Esophagus muscularis mucosa (tissue), 3 donors: ENCODE measurements at regions not wholly inside any gene's neighbourhood (a gene's known extent, or its start where the extent isn't known, plus 50 kb on each side); places are given as distances from the start of the nearest gene placed in this dataset.

Experiments
- EP300 ChIP-seq: sonication (generic); formaldehyde crosslinking; IDR thresholded peaks from one replicate; pipeline ENCODE4 v1.6.1; 2017; ENCODE audit warnings: antibody characterized with exemption
- TF ChIP-seq, protein P1 (sequence below), 3 experiments: fragments of 200-600 bp in 2 of 3; fragments of 450-650 bp in 1 of 3; sonication (generic) in 2 of 3; IDR thresholded peaks; one replicate each; pipeline ENCODE4 v1.5.1; 2017 to 2019; ENCODE audit warnings: antibody characterized with exemption in 3 of 3, mild to moderate bottlenecking in 2 of 3, moderate library complexity in 1 of 3

GRCh38 chr14:37729218-37729617 is 133.8 kb downstream of the TTC6 start:
- TF ChIP-seq, protein P1, sequence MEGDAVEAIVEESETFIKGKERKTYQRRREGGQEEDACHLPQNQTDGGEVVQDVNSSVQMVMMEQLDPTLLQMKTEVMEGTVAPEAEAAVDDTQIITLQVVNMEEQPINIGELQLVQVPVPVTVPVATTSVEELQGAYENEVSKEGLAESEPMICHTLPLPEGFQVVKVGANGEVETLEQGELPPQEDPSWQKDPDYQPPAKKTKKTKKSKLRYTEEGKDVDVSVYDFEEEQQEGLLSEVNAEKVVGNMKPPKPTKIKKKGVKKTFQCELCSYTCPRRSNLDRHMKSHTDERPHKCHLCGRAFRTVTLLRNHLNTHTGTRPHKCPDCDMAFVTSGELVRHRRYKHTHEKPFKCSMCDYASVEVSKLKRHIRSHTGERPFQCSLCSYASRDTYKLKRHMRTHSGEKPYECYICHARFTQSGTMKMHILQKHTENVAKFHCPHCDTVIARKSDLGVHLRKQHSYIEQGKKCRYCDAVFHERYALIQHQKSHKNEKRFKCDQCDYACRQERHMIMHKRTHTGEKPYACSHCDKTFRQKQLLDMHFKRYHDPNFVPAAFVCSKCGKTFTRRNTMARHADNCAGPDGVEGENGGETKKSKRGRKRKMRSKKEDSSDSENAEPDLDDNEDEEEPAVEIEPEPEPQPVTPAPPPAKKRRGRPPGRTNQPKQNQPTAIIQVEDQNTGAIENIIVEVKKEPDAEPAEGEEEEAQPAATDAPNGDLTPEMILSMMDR (IDR thresholded peaks at IDR 0.05) = no peak
- TF ChIP-seq EP300 = no peak
